ENCODE measurements at regions not wholly inside any gene's neighbourhood (a gene's known extent, or its start where the extent isn't known, plus 50 kb on each side); places are given as distances from the start of the nearest gene placed in this dataset.

DNA sequence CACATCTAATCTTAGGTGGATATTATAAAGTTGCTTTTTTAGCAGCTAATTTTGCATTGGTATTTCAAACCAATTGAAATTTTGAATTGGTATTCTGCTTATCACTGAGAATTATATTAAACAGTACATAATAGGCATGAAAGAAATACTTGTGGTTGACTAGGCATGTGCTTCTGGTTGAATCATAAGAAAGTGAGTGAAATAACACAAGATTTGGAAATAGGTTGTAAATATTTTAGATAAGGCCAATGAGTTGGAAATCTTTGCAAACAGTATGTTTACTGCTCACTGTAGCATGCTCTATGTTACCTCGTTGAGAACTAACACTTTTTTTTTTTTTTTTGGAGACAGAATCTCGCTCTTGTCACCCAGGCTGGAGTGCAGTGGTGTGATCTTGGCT, 66.8 kb upstream of the RFC3 start:
- H3K4me2 ChIP-seq (ENCODE audit: low read length), result no peak overlapping the region
- H2AFZ ChIP-seq (ENCODE audit: low read depth, low read length), result no peak overlapping the region
- H3F3A ChIP-seq (ENCODE audit: insufficient read depth, low read length, poor library complexity, severe bottlenecking), result no peaks in the 10 kb centered on the region
- no peaks in the 10 kb centered on the region for H3K36me3 ChIP-seq (ENCODE audit: insufficient read depth, low read length)
- no peaks in the 10 kb centered on the region for H3K79me2 ChIP-seq (replicated peaks; ENCODE audit: insufficient read depth, low read length)
- H3K4me3 ChIP-seq (ENCODE audit: low read length), result no peak overlapping the region
- TF ChIP-seq MXI1 (conservative IDR thresholded peaks at IDR 0.05; ENCODE audit: poor library complexity, severe bottlenecking), result no peak
- TF ChIP-seq SMC3 (conservative IDR thresholded peaks at IDR 0.05; ENCODE audit: poor library complexity), result no peak
- TF ChIP-seq EP300 (conservative IDR thresholded peaks at IDR 0.05; ENCODE audit: poor library complexity, severe bottlenecking), result no peak
- TF ChIP-seq EZH2 (IDR thresholded peaks at IDR 0.05; ENCODE audit: borderline replicate concordance, insufficient read depth, low read length, poor library complexity, severe bottlenecking), result no peak
- no peak for TF ChIP-seq POLR2AphosphoS5 (IDR thresholded peaks at IDR 0.05)
- no peak for TF ChIP-seq TAF1 (IDR thresholded peaks at IDR 0.05; ENCODE audit: low read depth)
- TF ChIP-seq, protein P1, sequence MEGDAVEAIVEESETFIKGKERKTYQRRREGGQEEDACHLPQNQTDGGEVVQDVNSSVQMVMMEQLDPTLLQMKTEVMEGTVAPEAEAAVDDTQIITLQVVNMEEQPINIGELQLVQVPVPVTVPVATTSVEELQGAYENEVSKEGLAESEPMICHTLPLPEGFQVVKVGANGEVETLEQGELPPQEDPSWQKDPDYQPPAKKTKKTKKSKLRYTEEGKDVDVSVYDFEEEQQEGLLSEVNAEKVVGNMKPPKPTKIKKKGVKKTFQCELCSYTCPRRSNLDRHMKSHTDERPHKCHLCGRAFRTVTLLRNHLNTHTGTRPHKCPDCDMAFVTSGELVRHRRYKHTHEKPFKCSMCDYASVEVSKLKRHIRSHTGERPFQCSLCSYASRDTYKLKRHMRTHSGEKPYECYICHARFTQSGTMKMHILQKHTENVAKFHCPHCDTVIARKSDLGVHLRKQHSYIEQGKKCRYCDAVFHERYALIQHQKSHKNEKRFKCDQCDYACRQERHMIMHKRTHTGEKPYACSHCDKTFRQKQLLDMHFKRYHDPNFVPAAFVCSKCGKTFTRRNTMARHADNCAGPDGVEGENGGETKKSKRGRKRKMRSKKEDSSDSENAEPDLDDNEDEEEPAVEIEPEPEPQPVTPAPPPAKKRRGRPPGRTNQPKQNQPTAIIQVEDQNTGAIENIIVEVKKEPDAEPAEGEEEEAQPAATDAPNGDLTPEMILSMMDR (IDR thresholded peaks at IDR 0.05; ENCODE audit: poor library complexity, severe bottlenecking), result no peak
- H4K20me1 ChIP-seq (ENCODE audit: insufficient read depth), result no peaks in the 10 kb centered on the region
- no peaks in the 10 kb centered on the region for H3K9me3 ChIP-seq (ENCODE audit: low read length)
- H3K27me3 ChIP-seq (ENCODE audit: insufficient read depth, low read depth, low read length), result no peaks in the 10 kb centered on the region
- H3K9me2 ChIP-seq (ENCODE audit: insufficient read depth, low read length), result no peaks in the 10 kb centered on the region
- no peak overlapping the region for H3K9ac ChIP-seq (ENCODE audit: low read length)
- H3K27ac ChIP-seq (ENCODE audit: low read length), result no peak overlapping the region

DNA sequence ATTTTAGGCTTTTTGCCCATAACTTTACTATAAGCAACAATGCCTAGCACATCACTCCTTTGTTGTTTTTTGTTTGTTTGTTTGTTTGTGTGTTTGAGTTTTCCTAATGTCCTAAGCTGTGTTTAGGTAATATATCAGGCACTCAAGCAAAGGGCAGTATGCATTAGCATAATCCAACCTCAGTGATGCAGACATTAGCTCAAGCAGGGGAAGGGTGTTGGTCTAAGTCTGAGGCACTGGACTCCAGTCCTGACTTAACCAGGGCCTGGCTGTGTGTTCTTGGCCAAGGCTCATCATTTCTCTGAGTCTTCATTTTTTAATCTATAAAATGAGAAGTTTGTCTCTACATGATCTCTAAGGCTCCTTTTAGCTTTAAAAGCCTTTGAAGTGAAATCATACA, 65.9 kb upstream of the RFC3 start:
- Histone ChIP-seq H3K79me2 (replicated peaks; ENCODE audit: insufficient read depth, low read length) (no peaks in the 10 kb centered on the region), H3K9me3 (ENCODE audit: low read length) (no peaks in the 10 kb centered on the region), H2AFZ (ENCODE audit: low read depth, low read length) (no peak overlapping the region), H3K27me3 (ENCODE audit: insufficient read depth, low read depth, low read length) (no peaks in the 10 kb centered on the region), H3K9me2 (ENCODE audit: insufficient read depth, low read length) (no peaks in the 10 kb centered on the region), H3K27ac (ENCODE audit: low read length) (no peak overlapping the region), H3K4me2 (ENCODE audit: low read length) (no peak overlapping the region), H3K36me3 (ENCODE audit: insufficient read depth, low read length) (no peaks in the 10 kb centered on the region), H3K4me3 (ENCODE audit: low read length) (no peak overlapping the region), H3F3A (ENCODE audit: insufficient read depth, low read length, poor library complexity, severe bottlenecking) (no peaks in the 10 kb centered on the region), H4K20me1 (ENCODE audit: insufficient read depth) (no peaks in the 10 kb centered on the region), H3K9ac (ENCODE audit: low read length) (no peak overlapping the region)
- no peak for TF ChIP-seq MXI1 (conservative IDR thresholded peaks at IDR 0.05; ENCODE audit: poor library complexity, severe bottlenecking)
- TF ChIP-seq, protein P2, sequence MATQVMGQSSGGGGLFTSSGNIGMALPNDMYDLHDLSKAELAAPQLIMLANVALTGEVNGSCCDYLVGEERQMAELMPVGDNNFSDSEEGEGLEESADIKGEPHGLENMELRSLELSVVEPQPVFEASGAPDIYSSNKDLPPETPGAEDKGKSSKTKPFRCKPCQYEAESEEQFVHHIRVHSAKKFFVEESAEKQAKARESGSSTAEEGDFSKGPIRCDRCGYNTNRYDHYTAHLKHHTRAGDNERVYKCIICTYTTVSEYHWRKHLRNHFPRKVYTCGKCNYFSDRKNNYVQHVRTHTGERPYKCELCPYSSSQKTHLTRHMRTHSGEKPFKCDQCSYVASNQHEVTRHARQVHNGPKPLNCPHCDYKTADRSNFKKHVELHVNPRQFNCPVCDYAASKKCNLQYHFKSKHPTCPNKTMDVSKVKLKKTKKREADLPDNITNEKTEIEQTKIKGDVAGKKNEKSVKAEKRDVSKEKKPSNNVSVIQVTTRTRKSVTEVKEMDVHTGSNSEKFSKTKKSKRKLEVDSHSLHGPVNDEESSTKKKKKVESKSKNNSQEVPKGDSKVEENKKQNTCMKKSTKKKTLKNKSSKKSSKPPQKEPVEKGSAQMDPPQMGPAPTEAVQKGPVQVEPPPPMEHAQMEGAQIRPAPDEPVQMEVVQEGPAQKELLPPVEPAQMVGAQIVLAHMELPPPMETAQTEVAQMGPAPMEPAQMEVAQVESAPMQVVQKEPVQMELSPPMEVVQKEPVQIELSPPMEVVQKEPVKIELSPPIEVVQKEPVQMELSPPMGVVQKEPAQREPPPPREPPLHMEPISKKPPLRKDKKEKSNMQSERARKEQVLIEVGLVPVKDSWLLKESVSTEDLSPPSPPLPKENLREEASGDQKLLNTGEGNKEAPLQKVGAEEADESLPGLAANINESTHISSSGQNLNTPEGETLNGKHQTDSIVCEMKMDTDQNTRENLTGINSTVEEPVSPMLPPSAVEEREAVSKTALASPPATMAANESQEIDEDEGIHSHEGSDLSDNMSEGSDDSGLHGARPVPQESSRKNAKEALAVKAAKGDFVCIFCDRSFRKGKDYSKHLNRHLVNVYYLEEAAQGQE (IDR thresholded peaks at IDR 0.05; ENCODE audit: borderline replicate concordance), result no peak

DNA sequence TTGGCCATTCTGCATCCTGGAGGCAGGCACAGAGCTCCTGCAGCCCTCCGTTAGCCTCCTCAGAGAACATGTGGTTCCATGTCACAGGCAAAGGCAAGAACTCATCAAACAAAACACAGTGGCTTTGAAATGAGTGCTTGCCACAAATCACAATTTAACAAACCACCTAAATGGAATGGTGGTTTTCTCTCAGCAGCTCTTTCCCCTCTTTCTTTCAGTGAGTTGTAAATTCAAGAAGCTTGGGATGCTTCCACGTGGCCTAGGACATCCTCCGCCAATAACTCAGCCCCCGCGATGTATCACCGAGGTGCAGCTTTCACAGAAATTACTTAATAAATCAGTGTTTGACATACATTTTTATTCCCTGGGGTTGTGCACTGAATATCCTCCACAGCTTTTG, 65.4 kb upstream of the RFC3 start:
- Histone ChIP-seq H3K9ac (ENCODE audit: low read length) (no peak overlapping the region), H2AFZ (ENCODE audit: low read depth, low read length) (no peak overlapping the region), H3K27ac (ENCODE audit: low read length) (no peak overlapping the region), H3K4me2 (ENCODE audit: low read length) (no peak overlapping the region), H3K79me2 (replicated peaks; ENCODE audit: insufficient read depth, low read length) (no peaks in the 10 kb centered on the region), H3F3A (ENCODE audit: insufficient read depth, low read length, poor library complexity, severe bottlenecking) (no peaks in the 10 kb centered on the region), H3K36me3 (ENCODE audit: insufficient read depth, low read length) (no peaks in the 10 kb centered on the region), H3K9me3 (ENCODE audit: low read length) (no peaks in the 10 kb centered on the region), H3K27me3 (ENCODE audit: insufficient read depth, low read depth, low read length) (no peaks in the 10 kb centered on the region), H4K20me1 (ENCODE audit: insufficient read depth) (no peaks in the 10 kb centered on the region), H3K4me3 (ENCODE audit: low read length) (no peak overlapping the region), H3K9me2 (ENCODE audit: insufficient read depth, low read length) (no peaks in the 10 kb centered on the region)
- TF ChIP-seq, protein P1 (IDR thresholded peaks at IDR 0.05; ENCODE audit: poor library complexity, severe bottlenecking), result no peak
- TF ChIP-seq RAD21 (conservative IDR thresholded peaks at IDR 0.05), result no peak
- TF ChIP-seq, protein P2 (IDR thresholded peaks at IDR 0.05; ENCODE audit: borderline replicate concordance), result no peak
- no peak for TF ChIP-seq POLR2AphosphoS5 (IDR thresholded peaks at IDR 0.05)
- no peak for TF ChIP-seq TAF1 (IDR thresholded peaks at IDR 0.05; ENCODE audit: low read depth)
- no peak for TF ChIP-seq EZH2 (IDR thresholded peaks at IDR 0.05; ENCODE audit: borderline replicate concordance, insufficient read depth, low read length, poor library complexity, severe bottlenecking)
- no peak for TF ChIP-seq EP300 (conservative IDR thresholded peaks at IDR 0.05; ENCODE audit: poor library complexity, severe bottlenecking)
- no peak for TF ChIP-seq MXI1 (conservative IDR thresholded peaks at IDR 0.05; ENCODE audit: poor library complexity, severe bottlenecking)
- TF ChIP-seq SMC3 (conservative IDR thresholded peaks at IDR 0.05; ENCODE audit: poor library complexity), result no peak
